GM12892 (cell line): ENCODE measurements at regions not wholly inside any gene's neighbourhood (a gene's known extent, or its start where the extent isn't known, plus 50 kb on each side); places are given as distances from the start of the nearest gene placed in this dataset.

ENCODE experiments used
- POLR2A ChIP-seq: IDR thresholded peaks from 2 replicates; pipeline ENCODE4 v1.6.1; 2011; ENCODE audit warnings: low read depth, low read length, control low read depth
- POLR2AphosphoS5 ChIP-seq: IDR thresholded peaks from 2 replicates; pipeline ENCODE4 v1.6.1; 2011; ENCODE audit warnings: low read depth, low read length, control low read depth
- TAF1 ChIP-seq: IDR thresholded peaks from 2 replicates; pipeline ENCODE4 v1.6.1; 2011; ENCODE audit warnings: low read depth, mild to moderate bottlenecking, control low read depth, low read length, borderline replicate concordance

DNA sequence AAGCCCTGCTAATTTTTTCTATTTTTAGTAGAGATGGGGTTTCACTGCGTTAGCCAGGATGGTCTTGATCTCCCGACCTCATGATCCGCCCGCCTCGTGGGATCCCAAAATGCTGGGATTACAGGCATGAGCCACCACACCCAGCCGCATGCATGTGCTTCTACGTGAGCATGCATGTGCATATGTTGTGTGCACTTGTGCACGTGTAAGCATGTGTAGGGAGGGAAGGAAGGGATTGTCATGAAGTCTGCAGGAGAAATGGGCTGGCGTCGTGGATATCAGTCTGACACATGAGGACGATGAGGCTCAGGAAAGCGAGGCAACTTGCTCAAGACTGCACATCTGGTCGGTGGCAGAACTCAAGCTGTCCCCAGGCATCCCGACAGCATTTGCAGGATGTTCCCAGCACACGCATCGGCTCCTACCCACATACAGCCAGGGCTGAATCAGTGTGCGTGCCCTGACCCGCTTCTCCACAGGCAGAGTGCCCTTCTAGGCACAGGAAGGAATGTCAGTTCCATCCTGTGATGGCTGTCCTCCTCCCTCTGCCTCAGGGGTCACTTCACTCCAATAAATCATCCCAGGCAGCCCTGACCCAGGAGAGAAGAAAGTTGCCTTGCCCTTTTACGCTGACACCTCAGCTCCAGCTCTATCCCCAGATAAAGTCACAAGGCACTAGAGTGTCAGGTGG is 49.9 kb upstream of the SLC14A2 start:
- TF ChIP-seq POLR2A (no peak), POLR2AphosphoS5 (no peak), TAF1 (no peak)
